GM12874 (cell line): ENCODE measurements at regions not wholly inside any gene's neighbourhood (a gene's known extent, or its start where the extent isn't known, plus 50 kb on each side); places are given as distances from the start of the nearest gene placed in this dataset.

ENCODE experiments used
- CTCF ChIP-seq: IDR thresholded peaks from 2 replicates; pipeline ENCODE4 v1.5.1; 2011; ENCODE audit warnings: low read depth, mild to moderate bottlenecking, control low read depth, low read length, moderate library complexity; ENCODE audit not compliant: insufficient read depth

GRCh38 chr9:118931941-118932340, 437.3 kb downstream of the BRINP1 start:
- TF ChIP-seq CTCF: no peak

DNA sequence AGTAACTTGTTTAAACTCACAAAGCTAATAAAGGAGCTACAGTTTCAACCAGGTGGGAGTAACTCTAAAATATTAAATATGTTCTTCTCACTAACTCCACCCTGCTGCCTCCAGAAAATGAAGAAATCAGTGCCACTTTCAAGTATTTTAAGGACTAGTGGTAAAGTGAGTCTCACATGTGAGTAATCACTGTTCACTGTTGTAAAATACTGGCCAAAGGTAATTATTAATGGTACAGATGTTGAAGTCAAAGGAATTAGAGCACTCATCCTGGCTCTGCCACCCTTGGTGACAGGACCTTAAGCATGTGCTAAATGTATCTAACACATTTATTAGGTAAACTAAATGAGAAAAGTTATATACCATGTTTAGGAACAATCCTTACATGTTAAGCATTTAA, 430.7 kb downstream of the BRINP1 start:
- no peak for TF ChIP-seq CTCF

- no peak for TF ChIP-seq CTCF
Observed at GRCh38 chr9:118940473-118940872, 428.8 kb downstream of the BRINP1 start.

DNA sequence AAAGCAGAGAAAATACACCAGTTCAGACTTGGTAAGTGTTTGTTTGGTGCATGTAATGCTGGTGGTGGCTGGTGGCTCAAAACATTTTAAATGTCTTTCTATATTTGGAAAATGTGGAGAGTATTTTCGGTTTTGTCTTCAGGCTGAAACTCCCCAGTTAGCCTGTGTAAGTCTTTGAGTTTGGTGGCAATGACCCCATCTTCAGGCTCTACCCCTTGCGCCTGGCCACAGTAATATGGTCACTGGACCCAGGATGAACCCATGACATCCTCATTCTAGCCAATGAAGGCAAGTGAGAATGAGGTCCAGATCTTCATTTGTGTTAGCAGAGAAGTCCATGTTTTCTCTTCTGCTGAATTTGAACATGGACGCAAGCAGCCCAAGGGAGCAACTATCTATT, 422.6 kb downstream of the BRINP1 start:
- TF ChIP-seq CTCF: no peak

- TF ChIP-seq CTCF: no peak
Observed at GRCh38 chr9:118954857-118955256, 414.4 kb downstream of the BRINP1 start.

DNA sequence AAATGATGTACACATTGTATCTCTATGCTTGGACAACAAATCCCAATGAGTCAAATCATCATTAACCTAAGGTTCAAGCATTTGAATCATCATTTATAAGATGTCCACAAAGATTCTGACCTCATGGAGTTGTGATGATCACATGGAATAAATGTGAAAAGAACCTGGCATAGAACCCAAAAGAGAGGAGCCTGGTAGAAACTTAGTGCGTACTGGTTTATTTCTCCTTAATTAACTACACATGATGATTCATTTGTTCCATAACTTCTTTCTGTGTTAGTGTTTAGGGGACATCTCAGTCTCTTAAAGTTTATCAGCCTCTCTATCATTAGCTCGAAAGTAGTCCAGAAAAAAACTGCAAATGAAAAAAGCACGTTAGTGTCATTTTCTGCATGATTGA, 411.6 kb downstream of the BRINP1 start:
- TF ChIP-seq CTCF: no peak

- TF ChIP-seq CTCF: no peak
Observed at GRCh38 chr9:118959366-118959765, 409.9 kb downstream of the BRINP1 start.

DNA sequence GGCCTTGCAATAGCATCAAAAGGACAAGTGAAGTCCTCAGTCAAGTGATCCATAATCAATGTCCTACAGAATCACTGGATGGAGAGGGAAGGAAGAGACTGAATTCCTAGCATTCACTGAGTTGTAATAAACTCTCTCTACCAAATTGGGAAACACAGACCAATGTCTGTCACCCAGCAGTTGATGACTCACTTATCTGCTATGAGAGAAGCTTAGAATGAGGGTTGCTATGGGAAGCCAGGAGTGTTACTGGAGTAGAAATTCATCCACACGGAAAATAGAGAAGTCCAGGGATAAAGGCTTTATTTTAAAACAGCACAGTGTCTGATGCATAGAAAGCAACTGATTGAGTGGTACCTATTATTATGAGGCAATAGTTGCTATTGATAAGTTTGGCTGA, 407.4 kb downstream of the BRINP1 start:
- TF ChIP-seq CTCF: no peak
